Glutamatergic neuron (in vitro differentiated cells): ENCODE measurements at regions not wholly inside any gene's neighbourhood (a gene's known extent, or its start where the extent isn't known, plus 50 kb on each side); places are given as distances from the start of the nearest gene placed in this dataset.

Experiments
- DNase-seq: peaks from one replicate; pipeline ENCODE4 v3.0.0; 2022
- H3K27ac Mint-ChIP-seq: one replicate; pipeline ENCODE4 v1.8.0; 2020; ENCODE audit warnings: mild to moderate bottlenecking, mixed read lengths, inconsistent platforms; ENCODE audit not compliant: unreplicated experiment
- H3K27me3 Mint-ChIP-seq: one replicate; pipeline ENCODE4 v1.8.0; 2020; ENCODE audit warnings: mild to moderate bottlenecking, moderate library complexity, mixed read lengths, inconsistent platforms; ENCODE audit not compliant: unreplicated experiment
- H3K36me3 Mint-ChIP-seq: one replicate; pipeline ENCODE4 v1.8.0; 2020; ENCODE audit warnings: mild to moderate bottlenecking, mixed read lengths, inconsistent platforms; ENCODE audit not compliant: unreplicated experiment
- H3K4me1 Mint-ChIP-seq: one replicate; pipeline ENCODE4 v1.8.0; 2020; ENCODE audit warnings: mild to moderate bottlenecking, low read depth, mixed read lengths, inconsistent platforms; ENCODE audit not compliant: unreplicated experiment
- H3K4me3 Mint-ChIP-seq: one replicate; pipeline ENCODE4 v1.8.0; 2020; ENCODE audit warnings: mild to moderate bottlenecking, mixed read lengths, inconsistent platforms; ENCODE audit not compliant: unreplicated experiment
- H3K9me3 Mint-ChIP-seq: one replicate; pipeline ENCODE4 v1.8.0; 2020; ENCODE audit warnings: mild to moderate bottlenecking, moderate library complexity, mixed read lengths, inconsistent platforms; ENCODE audit not compliant: unreplicated experiment
- TF ChIP-seq, protein P1 (sequence below): fragments of 200-600 bp; sonication (generic); IDR thresholded peaks from one replicate; pipeline ENCODE4 v1.5.0; 2021; ENCODE audit not compliant: partially characterized antibody, unreplicated experiment

DNA sequence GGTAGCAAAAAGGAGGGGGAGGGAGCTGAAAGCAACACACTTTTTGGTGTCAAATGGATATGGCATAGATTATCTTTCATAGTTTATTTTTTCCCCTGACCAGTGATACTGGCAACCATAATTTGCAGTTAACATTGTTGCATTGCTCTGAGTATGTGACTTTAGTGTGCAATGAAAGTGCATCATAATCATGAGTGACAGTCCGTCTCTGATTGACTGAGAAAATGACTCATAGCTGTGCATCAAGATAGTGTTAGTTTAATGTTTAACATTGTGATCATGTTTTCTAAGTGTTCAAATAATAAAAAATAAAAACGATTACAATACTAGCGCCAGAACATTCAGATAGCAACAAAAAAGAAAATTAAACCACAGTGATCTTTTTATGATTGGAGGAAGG lies 952.4 kb upstream of the TENM4 start:
- peaks cover 6% of the 10 kb centered on the region for H3K4me1 Mint-ChIP-seq
- no peak overlapping the region for H3K27ac Mint-ChIP-seq
- TF ChIP-seq, protein P1, sequence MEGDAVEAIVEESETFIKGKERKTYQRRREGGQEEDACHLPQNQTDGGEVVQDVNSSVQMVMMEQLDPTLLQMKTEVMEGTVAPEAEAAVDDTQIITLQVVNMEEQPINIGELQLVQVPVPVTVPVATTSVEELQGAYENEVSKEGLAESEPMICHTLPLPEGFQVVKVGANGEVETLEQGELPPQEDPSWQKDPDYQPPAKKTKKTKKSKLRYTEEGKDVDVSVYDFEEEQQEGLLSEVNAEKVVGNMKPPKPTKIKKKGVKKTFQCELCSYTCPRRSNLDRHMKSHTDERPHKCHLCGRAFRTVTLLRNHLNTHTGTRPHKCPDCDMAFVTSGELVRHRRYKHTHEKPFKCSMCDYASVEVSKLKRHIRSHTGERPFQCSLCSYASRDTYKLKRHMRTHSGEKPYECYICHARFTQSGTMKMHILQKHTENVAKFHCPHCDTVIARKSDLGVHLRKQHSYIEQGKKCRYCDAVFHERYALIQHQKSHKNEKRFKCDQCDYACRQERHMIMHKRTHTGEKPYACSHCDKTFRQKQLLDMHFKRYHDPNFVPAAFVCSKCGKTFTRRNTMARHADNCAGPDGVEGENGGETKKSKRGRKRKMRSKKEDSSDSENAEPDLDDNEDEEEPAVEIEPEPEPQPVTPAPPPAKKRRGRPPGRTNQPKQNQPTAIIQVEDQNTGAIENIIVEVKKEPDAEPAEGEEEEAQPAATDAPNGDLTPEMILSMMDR: no peak
- no peak overlapping the region for H3K4me3 Mint-ChIP-seq
- no peaks in the 10 kb centered on the region for H3K36me3 Mint-ChIP-seq
- H3K27me3 Mint-ChIP-seq: no peaks in the 10 kb centered on the region
- H3K9me3 Mint-ChIP-seq: no peaks in the 10 kb centered on the region
- no peak for DNase-seq

DNA sequence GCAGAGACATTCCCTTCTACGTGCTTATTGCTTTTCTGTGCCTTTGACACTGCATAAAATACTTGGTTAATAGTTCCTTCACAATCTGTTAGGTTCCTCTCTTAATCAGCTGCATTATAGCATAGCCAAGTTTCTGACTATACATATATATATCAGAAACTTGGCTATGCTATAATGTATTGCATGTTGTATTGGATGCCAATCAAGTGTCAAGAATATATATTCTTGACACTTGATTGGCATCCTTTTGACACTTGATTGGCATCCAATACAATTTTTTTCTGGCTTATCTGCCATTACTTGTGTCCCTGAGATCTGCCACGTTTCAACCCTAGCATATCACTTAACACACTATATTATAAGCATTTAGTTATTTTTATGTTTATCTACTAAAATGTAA lies 949.7 kb upstream of the TENM4 start:
- no peaks in the 10 kb centered on the region for H3K36me3 Mint-ChIP-seq
- no peaks in the 10 kb centered on the region for H3K9me3 Mint-ChIP-seq
- no peak overlapping the region for H3K27ac Mint-ChIP-seq
- DNase-seq: no peak
- TF ChIP-seq, protein P1: no peak
- H3K4me1 Mint-ChIP-seq: no peaks in the 10 kb centered on the region
- no peaks in the 10 kb centered on the region for H3K27me3 Mint-ChIP-seq
- no peak overlapping the region for H3K4me3 Mint-ChIP-seq

DNA sequence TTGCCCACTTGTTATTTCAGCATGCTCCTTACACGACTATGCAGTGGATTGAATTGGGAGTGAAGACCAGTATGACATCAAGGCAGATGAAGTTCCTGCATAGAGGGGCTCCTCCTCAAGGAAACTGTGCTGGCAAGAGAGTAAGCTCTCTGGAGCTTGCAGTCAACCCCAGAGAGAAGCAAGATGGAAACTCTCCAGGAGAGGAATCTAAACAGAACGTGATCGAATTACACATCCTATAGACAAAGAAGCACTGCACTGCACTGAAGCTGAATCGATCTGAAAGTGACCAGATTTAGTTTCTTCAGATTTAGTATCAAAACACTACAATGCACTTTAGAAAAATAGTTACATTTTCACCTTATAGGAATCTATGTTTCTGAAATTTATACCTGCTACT lies 947.7 kb upstream of the TENM4 start:
- Mint-ChIP-seq H3K4me1 (no peaks in the 10 kb centered on the region), H3K4me3 (no peak overlapping the region), H3K36me3 (no peaks in the 10 kb centered on the region), H3K27me3 (no peaks in the 10 kb centered on the region), H3K9me3 (no peaks in the 10 kb centered on the region), H3K27ac (no peak overlapping the region)
- TF ChIP-seq, protein P1: no peak
- DNase-seq: no peak

- TF ChIP-seq, protein P1: no peak
- Mint-ChIP-seq H3K4me1 (no peaks in the 10 kb centered on the region), H3K4me3 (no peak overlapping the region), H3K9me3 (no peaks in the 10 kb centered on the region), H3K36me3 (no peaks in the 10 kb centered on the region), H3K27me3 (no peaks in the 10 kb centered on the region), H3K27ac (no peak overlapping the region)
- no peak for DNase-seq
These were observed 947.3 kb upstream of the TENM4 start for GRCh38 chr11:80388130-80388529.

DNA sequence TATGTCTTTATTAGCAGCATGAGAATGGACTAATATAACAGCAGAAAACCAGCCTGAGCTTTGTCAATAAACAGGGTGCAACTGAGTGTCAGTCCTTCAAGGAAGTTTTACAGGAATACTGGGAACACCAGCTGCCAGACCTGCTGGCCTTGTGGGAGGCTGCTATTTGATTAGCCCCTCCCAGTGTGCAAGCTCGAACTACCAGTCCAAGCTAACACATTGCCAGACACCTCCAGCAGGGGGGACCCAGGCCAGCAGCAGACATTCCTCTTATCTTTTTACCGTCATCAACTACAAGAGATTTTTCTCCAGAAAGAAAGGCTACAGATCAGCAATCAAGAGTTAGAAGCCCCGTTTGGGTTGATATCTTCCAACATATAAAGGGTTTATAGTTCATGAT lies 942.8 kb upstream of the TENM4 start:
- Mint-ChIP-seq H3K4me3 (no peak overlapping the region), H3K9me3 (no peaks in the 10 kb centered on the region), H3K27ac (no peak overlapping the region), H3K27me3 (no peaks in the 10 kb centered on the region), H3K36me3 (no peaks in the 10 kb centered on the region), H3K4me1 (no peaks in the 10 kb centered on the region)
- no peak for DNase-seq
- TF ChIP-seq, protein P1: no peak
